ENCODE measurements at regions not wholly inside any gene's neighbourhood (a gene's known extent, or its start where the extent isn't known, plus 50 kb on each side); places are given as distances from the start of the nearest gene placed in this dataset.

DNA sequence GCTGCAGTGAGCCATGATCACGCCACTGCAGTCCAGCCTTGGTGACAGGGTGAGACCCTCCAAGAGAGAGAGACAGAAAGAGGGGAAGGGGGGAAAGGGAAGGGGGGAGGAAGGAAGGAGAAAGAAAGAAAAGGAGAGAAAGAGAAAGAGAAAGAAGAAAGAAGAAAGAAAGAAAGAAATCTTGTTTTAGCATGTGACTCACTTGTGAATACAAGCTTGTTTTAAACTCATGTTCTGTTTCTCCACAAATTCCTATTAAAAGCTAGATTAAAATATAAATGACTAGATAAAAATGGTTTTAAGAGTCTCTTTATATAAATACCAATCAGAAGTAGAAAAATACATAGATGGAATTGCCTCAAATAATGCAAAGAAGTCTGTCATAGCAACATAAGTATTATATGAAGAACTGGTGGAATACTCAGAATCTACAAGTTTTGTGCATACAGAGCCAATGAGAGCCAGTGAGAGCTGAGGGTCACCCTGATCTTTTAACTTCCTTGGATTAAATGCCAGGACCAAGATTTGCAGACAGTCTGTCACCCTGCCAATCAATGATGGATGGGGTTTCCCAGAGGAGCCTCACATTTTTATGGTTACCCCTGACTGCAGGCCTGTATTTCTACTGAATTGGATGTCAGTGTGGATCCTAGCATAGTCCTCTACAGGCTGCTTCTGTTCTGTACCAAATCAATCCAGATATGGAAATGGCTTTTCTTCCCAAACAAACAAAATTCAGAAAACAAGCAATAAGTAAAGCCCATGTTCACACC lies 50.8 kb upstream of the LY86 start:
- TF ChIP-seq, protein P1, sequence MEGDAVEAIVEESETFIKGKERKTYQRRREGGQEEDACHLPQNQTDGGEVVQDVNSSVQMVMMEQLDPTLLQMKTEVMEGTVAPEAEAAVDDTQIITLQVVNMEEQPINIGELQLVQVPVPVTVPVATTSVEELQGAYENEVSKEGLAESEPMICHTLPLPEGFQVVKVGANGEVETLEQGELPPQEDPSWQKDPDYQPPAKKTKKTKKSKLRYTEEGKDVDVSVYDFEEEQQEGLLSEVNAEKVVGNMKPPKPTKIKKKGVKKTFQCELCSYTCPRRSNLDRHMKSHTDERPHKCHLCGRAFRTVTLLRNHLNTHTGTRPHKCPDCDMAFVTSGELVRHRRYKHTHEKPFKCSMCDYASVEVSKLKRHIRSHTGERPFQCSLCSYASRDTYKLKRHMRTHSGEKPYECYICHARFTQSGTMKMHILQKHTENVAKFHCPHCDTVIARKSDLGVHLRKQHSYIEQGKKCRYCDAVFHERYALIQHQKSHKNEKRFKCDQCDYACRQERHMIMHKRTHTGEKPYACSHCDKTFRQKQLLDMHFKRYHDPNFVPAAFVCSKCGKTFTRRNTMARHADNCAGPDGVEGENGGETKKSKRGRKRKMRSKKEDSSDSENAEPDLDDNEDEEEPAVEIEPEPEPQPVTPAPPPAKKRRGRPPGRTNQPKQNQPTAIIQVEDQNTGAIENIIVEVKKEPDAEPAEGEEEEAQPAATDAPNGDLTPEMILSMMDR (IDR thresholded peaks at IDR 0.05), result no peak
- TF ChIP-seq GABPB1 (CRISPR knock-in tag; IDR thresholded peaks at IDR 0.05), result no peak
- TF ChIP-seq, protein P2, sequence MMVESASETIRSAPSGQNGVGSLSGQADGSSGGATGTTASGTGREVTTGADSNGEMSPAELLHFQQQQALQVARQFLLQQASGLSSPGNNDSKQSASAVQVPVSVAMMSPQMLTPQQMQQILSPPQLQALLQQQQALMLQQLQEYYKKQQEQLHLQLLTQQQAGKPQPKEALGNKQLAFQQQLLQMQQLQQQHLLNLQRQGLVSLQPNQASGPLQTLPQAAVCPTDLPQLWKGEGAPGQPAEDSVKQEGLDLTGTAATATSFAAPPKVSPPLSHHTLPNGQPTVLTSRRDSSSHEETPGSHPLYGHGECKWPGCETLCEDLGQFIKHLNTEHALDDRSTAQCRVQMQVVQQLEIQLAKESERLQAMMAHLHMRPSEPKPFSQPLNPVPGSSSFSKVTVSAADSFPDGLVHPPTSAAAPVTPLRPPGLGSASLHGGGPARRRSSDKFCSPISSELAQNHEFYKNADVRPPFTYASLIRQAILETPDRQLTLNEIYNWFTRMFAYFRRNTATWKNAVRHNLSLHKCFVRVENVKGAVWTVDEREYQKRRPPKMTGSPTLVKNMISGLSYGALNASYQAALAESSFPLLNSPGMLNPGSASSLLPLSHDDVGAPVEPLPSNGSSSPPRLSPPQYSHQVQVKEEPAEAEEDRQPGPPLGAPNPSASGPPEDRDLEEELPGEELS (CRISPR knock-in tag; IDR thresholded peaks at IDR 0.05), result no peak
- TF ChIP-seq, protein P3, sequence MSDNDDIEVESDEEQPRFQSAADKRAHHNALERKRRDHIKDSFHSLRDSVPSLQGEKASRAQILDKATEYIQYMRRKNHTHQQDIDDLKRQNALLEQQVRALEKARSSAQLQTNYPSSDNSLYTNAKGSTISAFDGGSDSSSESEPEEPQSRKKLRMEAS (CRISPR knock-in tag; IDR thresholded peaks at IDR 0.05), result no peak
- TF ChIP-seq, protein P4, sequence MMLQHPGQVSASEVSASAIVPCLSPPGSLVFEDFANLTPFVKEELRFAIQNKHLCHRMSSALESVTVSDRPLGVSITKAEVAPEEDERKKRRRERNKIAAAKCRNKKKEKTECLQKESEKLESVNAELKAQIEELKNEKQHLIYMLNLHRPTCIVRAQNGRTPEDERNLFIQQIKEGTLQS (CRISPR knock-in tag; conservative IDR thresholded peaks at IDR 0.05), result no peak
- no peak for TF ChIP-seq FOXJ3 (CRISPR knock-in tag; IDR thresholded peaks at IDR 0.05; ENCODE audit: borderline replicate concordance)
- TF ChIP-seq, protein P5, sequence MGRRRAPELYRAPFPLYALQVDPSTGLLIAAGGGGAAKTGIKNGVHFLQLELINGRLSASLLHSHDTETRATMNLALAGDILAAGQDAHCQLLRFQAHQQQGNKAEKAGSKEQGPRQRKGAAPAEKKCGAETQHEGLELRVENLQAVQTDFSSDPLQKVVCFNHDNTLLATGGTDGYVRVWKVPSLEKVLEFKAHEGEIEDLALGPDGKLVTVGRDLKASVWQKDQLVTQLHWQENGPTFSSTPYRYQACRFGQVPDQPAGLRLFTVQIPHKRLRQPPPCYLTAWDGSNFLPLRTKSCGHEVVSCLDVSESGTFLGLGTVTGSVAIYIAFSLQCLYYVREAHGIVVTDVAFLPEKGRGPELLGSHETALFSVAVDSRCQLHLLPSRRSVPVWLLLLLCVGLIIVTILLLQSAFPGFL (CRISPR knock-in tag; IDR thresholded peaks at IDR 0.05; ENCODE audit: borderline replicate concordance), result no peak
- TF ChIP-seq, protein P6, sequence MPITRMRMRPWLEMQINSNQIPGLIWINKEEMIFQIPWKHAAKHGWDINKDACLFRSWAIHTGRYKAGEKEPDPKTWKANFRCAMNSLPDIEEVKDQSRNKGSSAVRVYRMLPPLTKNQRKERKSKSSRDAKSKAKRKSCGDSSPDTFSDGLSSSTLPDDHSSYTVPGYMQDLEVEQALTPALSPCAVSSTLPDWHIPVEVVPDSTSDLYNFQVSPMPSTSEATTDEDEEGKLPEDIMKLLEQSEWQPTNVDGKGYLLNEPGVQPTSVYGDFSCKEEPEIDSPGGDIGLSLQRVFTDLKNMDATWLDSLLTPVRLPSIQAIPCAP (CRISPR knock-in tag; IDR thresholded peaks at IDR 0.05), result no peak
- TF ChIP-seq, protein P7, sequence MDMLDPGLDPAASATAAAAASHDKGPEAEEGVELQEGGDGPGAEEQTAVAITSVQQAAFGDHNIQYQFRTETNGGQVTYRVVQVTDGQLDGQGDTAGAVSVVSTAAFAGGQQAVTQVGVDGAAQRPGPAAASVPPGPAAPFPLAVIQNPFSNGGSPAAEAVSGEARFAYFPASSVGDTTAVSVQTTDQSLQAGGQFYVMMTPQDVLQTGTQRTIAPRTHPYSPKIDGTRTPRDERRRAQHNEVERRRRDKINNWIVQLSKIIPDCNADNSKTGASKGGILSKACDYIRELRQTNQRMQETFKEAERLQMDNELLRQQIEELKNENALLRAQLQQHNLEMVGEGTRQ (CRISPR knock-in tag; IDR thresholded peaks at IDR 0.05), result no peak
- no peak for TF ChIP-seq ETV6 (CRISPR knock-in tag; IDR thresholded peaks at IDR 0.05)
- TF ChIP-seq, protein P8, sequence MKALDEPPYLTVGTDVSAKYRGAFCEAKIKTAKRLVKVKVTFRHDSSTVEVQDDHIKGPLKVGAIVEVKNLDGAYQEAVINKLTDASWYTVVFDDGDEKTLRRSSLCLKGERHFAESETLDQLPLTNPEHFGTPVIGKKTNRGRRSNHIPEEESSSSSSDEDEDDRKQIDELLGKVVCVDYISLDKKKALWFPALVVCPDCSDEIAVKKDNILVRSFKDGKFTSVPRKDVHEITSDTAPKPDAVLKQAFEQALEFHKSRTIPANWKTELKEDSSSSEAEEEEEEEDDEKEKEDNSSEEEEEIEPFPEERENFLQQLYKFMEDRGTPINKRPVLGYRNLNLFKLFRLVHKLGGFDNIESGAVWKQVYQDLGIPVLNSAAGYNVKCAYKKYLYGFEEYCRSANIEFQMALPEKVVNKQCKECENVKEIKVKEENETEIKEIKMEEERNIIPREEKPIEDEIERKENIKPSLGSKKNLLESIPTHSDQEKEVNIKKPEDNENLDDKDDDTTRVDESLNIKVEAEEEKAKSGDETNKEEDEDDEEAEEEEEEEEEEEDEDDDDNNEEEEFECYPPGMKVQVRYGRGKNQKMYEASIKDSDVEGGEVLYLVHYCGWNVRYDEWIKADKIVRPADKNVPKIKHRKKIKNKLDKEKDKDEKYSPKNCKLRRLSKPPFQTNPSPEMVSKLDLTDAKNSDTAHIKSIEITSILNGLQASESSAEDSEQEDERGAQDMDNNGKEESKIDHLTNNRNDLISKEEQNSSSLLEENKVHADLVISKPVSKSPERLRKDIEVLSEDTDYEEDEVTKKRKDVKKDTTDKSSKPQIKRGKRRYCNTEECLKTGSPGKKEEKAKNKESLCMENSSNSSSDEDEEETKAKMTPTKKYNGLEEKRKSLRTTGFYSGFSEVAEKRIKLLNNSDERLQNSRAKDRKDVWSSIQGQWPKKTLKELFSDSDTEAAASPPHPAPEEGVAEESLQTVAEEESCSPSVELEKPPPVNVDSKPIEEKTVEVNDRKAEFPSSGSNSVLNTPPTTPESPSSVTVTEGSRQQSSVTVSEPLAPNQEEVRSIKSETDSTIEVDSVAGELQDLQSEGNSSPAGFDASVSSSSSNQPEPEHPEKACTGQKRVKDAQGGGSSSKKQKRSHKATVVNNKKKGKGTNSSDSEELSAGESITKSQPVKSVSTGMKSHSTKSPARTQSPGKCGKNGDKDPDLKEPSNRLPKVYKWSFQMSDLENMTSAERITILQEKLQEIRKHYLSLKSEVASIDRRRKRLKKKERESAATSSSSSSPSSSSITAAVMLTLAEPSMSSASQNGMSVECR (CRISPR knock-in tag; IDR thresholded peaks at IDR 0.05; ENCODE audit: borderline replicate concordance), result no peak
